HG02970 (cell line): ENCODE measurements at regions not wholly inside any gene's neighbourhood (a gene's known extent, or its start where the extent isn't known, plus 50 kb on each side); places are given as distances from the start of the nearest gene placed in this dataset.
"Not testable (repeated sequence)": the region's sequence is repeated elsewhere in the genome, so short reads cannot be mapped to it uniquely, and the experiment has no call there.

Source experiments
- ATAC-seq: cut with Tn5 transposase; IDR thresholded peaks from one replicate; pipeline ENCODE4 v1.9.1; 2021; ENCODE audit warnings: mild to moderate bottlenecking, moderate library complexity, moderate number of reproducible peaks; ENCODE audit not compliant: unreplicated experiment, low FRiP score

GRCh38 chrX:97849951-97850350 lies 966.2 kb downstream of the RPA4 start:
- no peak for ATAC-seq

- ATAC-seq, result no peak
These were observed 967.2 kb downstream of the RPA4 start for GRCh38 chrX:97850911-97851310.

- ATAC-seq, result no peak
These were observed 970.4 kb downstream of the RPA4 start for GRCh38 chrX:97854086-97854485.

GRCh38 chrX:97858592-97858991 lies 974.9 kb downstream of the RPA4 start:
- no peak for ATAC-seq

- no peak for ATAC-seq
These were observed 976.5 kb downstream of the RPA4 start for GRCh38 chrX:97860226-97860625.

GRCh38 chrX:97863261-97863660 lies 979.6 kb downstream of the RPA4 start:
- no peak for ATAC-seq

- no peak for ATAC-seq
These were observed 983.6 kb downstream of the RPA4 start for GRCh38 chrX:97867266-97867665.

GRCh38 chrX:97876697-97877407 lies 993.1 kb downstream of the RPA4 start:
- no peak for ATAC-seq

- no peak for ATAC-seq
These were observed 998.6 kb downstream of the RPA4 start for GRCh38 chrX:97882306-97882705.

GRCh38 chrX:97895751-97896150 lies 1012.0 kb downstream of the RPA4 start:
- no peak for ATAC-seq

GRCh38 chrX:97897998-97898397 lies 1014.3 kb downstream of the RPA4 start:
- no peak for ATAC-seq

GRCh38 chrX:97898798-97899197 lies 1015.1 kb downstream of the RPA4 start:
- ATAC-seq, result no peak

GRCh38 chrX:97907791-97908190 lies 1024.1 kb downstream of the RPA4 start:
- no peak for ATAC-seq

GRCh38 chrX:97909245-97909644 lies 1025.5 kb downstream of the RPA4 start:
- ATAC-seq, result no peak

GRCh38 chrX:97915390-97915789 lies 1031.7 kb downstream of the RPA4 start:
- ATAC-seq, result not testable (repeated sequence)

- ATAC-seq, result not testable (repeated sequence)
These were observed 1037.5 kb downstream of the RPA4 start for GRCh38 chrX:97921223-97921622.

- no peak for ATAC-seq
These were observed 1047.9 kb downstream of the RPA4 start for GRCh38 chrX:97931586-97931985.

GRCh38 chrX:97936296-97936695 lies 1052.6 kb downstream of the RPA4 start:
- no peak for ATAC-seq

GRCh38 chrX:97938706-97939105 lies 1055.0 kb downstream of the RPA4 start:
- ATAC-seq, result no peak

- ATAC-seq, result no peak
These were observed 1084.9 kb downstream of the RPA4 start for GRCh38 chrX:97968376-97969163.

GRCh38 chrX:97984641-97985040 lies 1100.9 kb downstream of the RPA4 start:
- ATAC-seq, result no peak

GRCh38 chrX:97985096-97985495 lies 1101.4 kb downstream of the RPA4 start:
- ATAC-seq, result no peak
